Right atrium auricular region (tissue), 2 donors: ENCODE measurements at regions not wholly inside any gene's neighbourhood (a gene's known extent, or its start where the extent isn't known, plus 50 kb on each side); places are given as distances from the start of the nearest gene placed in this dataset.

ENCODE experiments used
- DNase-seq: peaks from one replicate; pipeline ENCODE4 v3.0.0-alpha.2; 2019; ENCODE audit warnings: low spot score
- H3K27ac ChIP-seq, 2 donors: fragments of 200-600 bp; sonication (generic); 1 replicate in 1 of 2; 2 replicates in 1 of 2; pipeline ENCODE4 v1.5.1; 2016 to 2019
- H3K27me3 ChIP-seq, 2 donors: fragments of 200-600 bp; sonication (generic); one replicate each; pipeline versions ENCODE4 v1.5.1 to v1.6.0; 2017 to 2019
- H3K36me3 ChIP-seq: fragments of 200-600 bp; sonication (generic); one replicate; pipeline ENCODE4 v1.5.1; 2016
- H3K4me1 ChIP-seq, 2 donors: fragments of 200-600 bp; sonication (generic); one replicate each; pipeline versions ENCODE4 v1.5.1 to v1.6.0; 2017 to 2019
- H3K4me3 ChIP-seq, 2 donors: fragments of 200-600 bp; sonication (generic); 1 replicate in 1 of 2; 2 replicates in 1 of 2; pipeline ENCODE4 v1.5.1; 2017 to 2019; ENCODE audit warnings: mild to moderate bottlenecking in 1 of 2, moderate library complexity in 1 of 2
- H3K9me3 ChIP-seq, 2 donors: fragments of 200-600 bp; sonication (generic); one replicate each; pipeline ENCODE4 v1.5.1; 2019
- CTCF ChIP-seq, 2 donors: fragments of 200-600 bp; sonication (generic); IDR thresholded peaks; one replicate each; pipeline ENCODE4 v1.5.1; 2019; ENCODE audit warnings: antibody characterized with exemption in 2 of 2

- H3K36me3 ChIP-seq: no peaks in the 10 kb centered on the region
- no peak for TF ChIP-seq CTCF (IDR thresholded peaks at IDR 0.05)
- H3K4me1 ChIP-seq: no peaks in the 10 kb centered on the region
- H3K9me3 ChIP-seq: no peaks in the 10 kb centered on the region
- no peak overlapping the region for H3K4me3 ChIP-seq
- H3K27me3 ChIP-seq: no peaks in the 10 kb centered on the region
- H3K27ac ChIP-seq: no peak overlapping the region
- no peak for DNase-seq
These were observed 183.0 kb downstream of the SUCNR1 start for GRCh38 chr3:152056481-152056880.

- no peak for DNase-seq
- Histone ChIP-seq H3K27ac (no peak overlapping the region), H3K27me3 (no peaks in the 10 kb centered on the region), H3K4me1 (no peaks in the 10 kb centered on the region), H3K36me3 (no peaks in the 10 kb centered on the region), H3K9me3 (no peaks in the 10 kb centered on the region), H3K4me3 (no peak overlapping the region)
- TF ChIP-seq CTCF (IDR thresholded peaks at IDR 0.05): no peak
These were observed 183.5 kb downstream of the SUCNR1 start for GRCh38 chr3:152056987-152057386.

- no peak for DNase-seq
- Histone ChIP-seq H3K9me3 (no peaks in the 10 kb centered on the region), H3K4me1 (no peaks in the 10 kb centered on the region), H3K27ac (no peak overlapping the region), H3K4me3 (no peak overlapping the region), H3K27me3 (no peaks in the 10 kb centered on the region), H3K36me3 (no peaks in the 10 kb centered on the region)
- TF ChIP-seq CTCF (IDR thresholded peaks at IDR 0.05): no peak
These were observed 185.4 kb downstream of the SUCNR1 start for GRCh38 chr3:152058856-152059255.

- no peaks in the 10 kb centered on the region for H3K27me3 ChIP-seq
- H3K36me3 ChIP-seq: no peaks in the 10 kb centered on the region
- DNase-seq: no peak
- no peak overlapping the region for H3K27ac ChIP-seq
- TF ChIP-seq CTCF (IDR thresholded peaks at IDR 0.05): no peak
- no peaks in the 10 kb centered on the region for H3K4me1 ChIP-seq
- H3K9me3 ChIP-seq: no peaks in the 10 kb centered on the region
- no peak overlapping the region for H3K4me3 ChIP-seq
These were observed 187.3 kb downstream of the SUCNR1 start for GRCh38 chr3:152060701-152061100.

GRCh38 chr3:152061296-152061695 is 187.9 kb downstream of the SUCNR1 start:
- no peak overlapping the region for H3K27ac ChIP-seq
- DNase-seq: no peak
- H3K4me3 ChIP-seq: no peak overlapping the region
- TF ChIP-seq CTCF (IDR thresholded peaks at IDR 0.05): no peak
- no peaks in the 10 kb centered on the region for H3K27me3 ChIP-seq
- H3K9me3 ChIP-seq: no peaks in the 10 kb centered on the region
- H3K36me3 ChIP-seq: no peaks in the 10 kb centered on the region
- no peaks in the 10 kb centered on the region for H3K4me1 ChIP-seq

- no peak overlapping the region for H3K27ac ChIP-seq
- no peak for TF ChIP-seq CTCF (IDR thresholded peaks at IDR 0.05)
- H3K36me3 ChIP-seq: no peaks in the 10 kb centered on the region
- DNase-seq: no peak
- no peaks in the 10 kb centered on the region for H3K27me3 ChIP-seq
- H3K4me3 ChIP-seq: no peak overlapping the region
- H3K4me1 ChIP-seq: no peaks in the 10 kb centered on the region
- no peaks in the 10 kb centered on the region for H3K9me3 ChIP-seq
These were observed 196.4 kb downstream of the SUCNR1 start for GRCh38 chr3:152069871-152070270.
